Left lung (tissue), 4 donors: ENCODE measurements at regions not wholly inside any gene's neighbourhood (a gene's known extent, or its start where the extent isn't known, plus 50 kb on each side); places are given as distances from the start of the nearest gene placed in this dataset.

ENCODE experiments used
- ATAC-seq: fragments of 200-7000 bp; cut with Tn5 transposase; one replicate; pipeline ENCODE4 v1.9.1; 2020; ENCODE audit warnings: moderate library complexity
- DNase-seq, 4 donors: peaks; one replicate each; pipeline ENCODE4 v3.0.0-alpha.2; 2013 to 2020
- H3K27ac ChIP-seq, 2 donors: fragments of 200-600 bp; sonication (generic) in 1 of 2; one replicate each; pipeline versions ENCODE4 v1.5.0 to v1.8.0; 2020 to 2021
- H3K27me3 ChIP-seq, 2 donors: fragments of 200-600 bp; sonication (generic) in 1 of 2; one replicate each; pipeline versions ENCODE4 v1.5.0 to v1.8.0; 2020 to 2021
- H3K36me3 ChIP-seq, 2 donors: fragments of 200-600 bp; sonication (generic) in 1 of 2; one replicate each; pipeline versions ENCODE4 v1.5.0 to v1.8.0; 2020 to 2021
- H3K4me1 ChIP-seq, 2 donors: fragments of 200-600 bp; one replicate each; pipeline ENCODE4 v1.8.0; 2021
- H3K4me3 ChIP-seq, 2 donors: fragments of 200-600 bp; sonication (generic) in 1 of 2; one replicate each; pipeline versions ENCODE4 v1.5.0 to v1.8.0; 2020 to 2021; ENCODE audit warnings: mild to moderate bottlenecking in 1 of 2
- H3K9me3 ChIP-seq, 2 donors: fragments of 200-600 bp; sonication (generic) in 1 of 2; one replicate each; pipeline versions ENCODE4 v1.5.0 to v1.8.0; 2020 to 2021
- intact Hi-C, 2 donors: fragments of 100-400 bp; cut with DNase I; formaldehyde crosslinking; loops; one replicate each; pipeline versions ENCODE4 v1.11.2 to v1.14.2; 2022
- TF ChIP-seq, protein P1 (sequence below), 2 donors: fragments of 200-600 bp; sonication (generic) in 1 of 2; IDR thresholded peaks; one replicate each; pipeline versions ENCODE4 v1.5.0 to v1.8.0; 2021; ENCODE audit warnings: antibody characterized with exemption in 2 of 2
- donor health status: DM: no; HTN: yes; CAD: no.
- donor health status: DM: no; HTN: no; CAD: no.

GRCh38 chr12:126362964-126363363 lies 1297.7 kb downstream of the AACS start:
- intact Hi-C loops = no loop called here
- TF ChIP-seq, protein P1, sequence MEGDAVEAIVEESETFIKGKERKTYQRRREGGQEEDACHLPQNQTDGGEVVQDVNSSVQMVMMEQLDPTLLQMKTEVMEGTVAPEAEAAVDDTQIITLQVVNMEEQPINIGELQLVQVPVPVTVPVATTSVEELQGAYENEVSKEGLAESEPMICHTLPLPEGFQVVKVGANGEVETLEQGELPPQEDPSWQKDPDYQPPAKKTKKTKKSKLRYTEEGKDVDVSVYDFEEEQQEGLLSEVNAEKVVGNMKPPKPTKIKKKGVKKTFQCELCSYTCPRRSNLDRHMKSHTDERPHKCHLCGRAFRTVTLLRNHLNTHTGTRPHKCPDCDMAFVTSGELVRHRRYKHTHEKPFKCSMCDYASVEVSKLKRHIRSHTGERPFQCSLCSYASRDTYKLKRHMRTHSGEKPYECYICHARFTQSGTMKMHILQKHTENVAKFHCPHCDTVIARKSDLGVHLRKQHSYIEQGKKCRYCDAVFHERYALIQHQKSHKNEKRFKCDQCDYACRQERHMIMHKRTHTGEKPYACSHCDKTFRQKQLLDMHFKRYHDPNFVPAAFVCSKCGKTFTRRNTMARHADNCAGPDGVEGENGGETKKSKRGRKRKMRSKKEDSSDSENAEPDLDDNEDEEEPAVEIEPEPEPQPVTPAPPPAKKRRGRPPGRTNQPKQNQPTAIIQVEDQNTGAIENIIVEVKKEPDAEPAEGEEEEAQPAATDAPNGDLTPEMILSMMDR (IDR thresholded peaks at IDR 0.05) = no peak
- peaks cover 0 to 8% of the 10 kb centered on the region in 2 donors for H3K9me3 ChIP-seq
- ATAC-seq = no peak
- H3K4me1 ChIP-seq = no peaks in the 10 kb centered on the region
- no peaks in the 10 kb centered on the region for H3K36me3 ChIP-seq
- H3K27ac ChIP-seq = no peak overlapping the region
- no peak overlapping the region for H3K4me3 ChIP-seq
- no peaks in the 10 kb centered on the region for H3K27me3 ChIP-seq
- no peak for DNase-seq

- H3K4me1 ChIP-seq = no peaks in the 10 kb centered on the region
- H3K27ac ChIP-seq = no peak overlapping the region
- no peaks in the 10 kb centered on the region for H3K9me3 ChIP-seq
- DNase-seq (no peak), ATAC-seq (no peak)
- H3K4me3 ChIP-seq = no peak overlapping the region
- intact Hi-C loops = no loop called here
- TF ChIP-seq, protein P1 (IDR thresholded peaks at IDR 0.05) = no peak
- no peaks in the 10 kb centered on the region for H3K36me3 ChIP-seq
- H3K27me3 ChIP-seq = no peaks in the 10 kb centered on the region
Observed at GRCh38 chr12:126369487-126370463, 1304.5 kb downstream of the AACS start.

DNA sequence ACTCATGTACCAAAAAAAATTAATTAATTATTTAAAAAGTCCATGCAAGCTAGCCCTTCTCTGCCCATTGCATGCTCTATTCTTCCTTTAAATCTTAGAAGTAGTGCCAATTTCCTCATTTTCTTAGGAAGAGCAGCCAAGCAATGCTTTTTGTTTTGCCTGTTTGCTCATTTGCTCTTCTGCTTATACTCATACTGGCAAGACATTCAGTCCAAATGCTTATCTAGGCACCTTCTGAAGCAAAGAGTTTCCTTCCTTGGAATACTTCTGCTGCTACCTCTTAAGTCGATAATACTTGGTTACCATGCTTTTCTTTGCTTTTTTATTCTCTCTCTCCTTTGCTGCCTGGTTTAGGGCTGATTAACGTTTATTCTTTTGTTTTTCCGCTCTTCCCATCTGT lies 1318.3 kb downstream of the AACS start:
- TF ChIP-seq, protein P1 (IDR thresholded peaks at IDR 0.05) = no peak
- Histone ChIP-seq H3K36me3 (no peaks in the 10 kb centered on the region), H3K9me3 (peaks cover 0 to 17% of the 10 kb centered on the region in 2 donors), H3K4me1 (no peaks in the 10 kb centered on the region), H3K27me3 (no peaks in the 10 kb centered on the region), H3K4me3 (no peak overlapping the region), H3K27ac (no peak overlapping the region)
- intact Hi-C loops = no loop called here
- ATAC-seq (no peak), DNase-seq (no peak)

DNA sequence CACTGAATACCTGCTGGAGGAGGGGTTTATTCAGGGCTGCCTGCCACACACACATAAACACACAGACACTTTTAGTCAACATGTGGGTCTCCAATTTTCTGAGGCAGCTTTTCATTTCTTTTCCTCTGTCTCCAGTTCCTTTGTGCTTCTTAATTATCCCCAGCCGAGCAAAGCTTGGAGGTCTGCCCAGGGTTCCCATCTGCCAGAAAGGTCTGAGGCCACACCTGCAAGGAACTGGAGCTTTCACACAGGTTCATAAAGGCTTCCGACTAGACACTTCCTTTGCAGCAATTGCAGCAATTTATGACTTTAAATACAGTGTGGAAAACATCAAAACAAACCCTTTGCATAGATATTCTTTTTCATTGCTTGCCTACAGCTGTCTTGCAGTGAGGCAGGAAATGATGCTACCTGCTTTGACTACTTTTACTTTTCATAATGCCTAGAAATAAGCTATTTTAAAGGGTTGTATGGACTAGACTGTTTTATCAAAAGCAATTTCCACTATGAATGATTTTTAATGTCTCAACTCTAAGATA lies 1318.9 kb downstream of the AACS start:
- TF ChIP-seq, protein P1 (IDR thresholded peaks at IDR 0.05) = no peak
- Histone ChIP-seq H3K27me3 (no peaks in the 10 kb centered on the region), H3K4me3 (no peak overlapping the region), H3K27ac (no peak overlapping the region), H3K9me3 (peaks cover 0 to 17% of the 10 kb centered on the region in 2 donors), H3K4me1 (no peaks in the 10 kb centered on the region), H3K36me3 (no peaks in the 10 kb centered on the region)
- ATAC-seq (no peak), DNase-seq (no peak)
- intact Hi-C loops = no loop called here

- H3K4me1 ChIP-seq = no peaks in the 10 kb centered on the region
- H3K9me3 ChIP-seq = peaks cover 0 to 17% of the 10 kb centered on the region in 2 donors
- DNase-seq = no peak
- intact Hi-C loops = no loop called here
- ATAC-seq = no peak
- H3K27ac ChIP-seq = no peak overlapping the region
- H3K27me3 ChIP-seq = no peaks in the 10 kb centered on the region
- no peak overlapping the region for H3K4me3 ChIP-seq
- H3K36me3 ChIP-seq = no peaks in the 10 kb centered on the region
- TF ChIP-seq, protein P1 (IDR thresholded peaks at IDR 0.05) = no peak
Observed at GRCh38 chr12:126385785-126386184, 1320.5 kb downstream of the AACS start.
